GM12878 (cell line): ENCODE measurements at regions not wholly inside any gene's neighbourhood (a gene's known extent, or its start where the extent isn't known, plus 50 kb on each side); places are given as distances from the start of the nearest gene placed in this dataset.

Experiments
- CHD1 ChIP-seq: IDR thresholded peaks from 2 replicates; pipeline ENCODE4 v1.6.1; 2012; ENCODE audit warnings: low read depth, low read length, improper control_type of control experiment
- CREB1 ChIP-seq: IDR thresholded peaks from 2 replicates; pipeline ENCODE4 v1.6.1; 2012; ENCODE audit warnings: low read depth, mild to moderate bottlenecking, inconsistent platforms
- GABPA ChIP-seq: IDR thresholded peaks from 2 replicates; pipeline ENCODE4 v1.6.1; 2014; ENCODE audit warnings: antibody characterized with exemption, low read depth, mild to moderate bottlenecking, inconsistent platforms
- NFYB ChIP-seq: IDR thresholded peaks from 2 replicates; pipeline ENCODE4 v1.6.1; 2011; ENCODE audit warnings: low read depth, mild to moderate bottlenecking, low read length, improper control_type of control experiment, moderate library complexity; ENCODE audit not compliant: insufficient read depth
- NR2C2 ChIP-seq: IDR thresholded peaks from 2 replicates; pipeline ENCODE4 v1.6.1; 2011; ENCODE audit warnings: borderline replicate concordance, low read depth; ENCODE audit not compliant: control insufficient read depth, insufficient read length
- POLR2A ChIP-seq: IDR thresholded peaks from 2 replicates; pipeline ENCODE4 v1.6.1; 2011; ENCODE audit warnings: low read depth, mild to moderate bottlenecking, low read length
- SMARCA5 ChIP-seq: fragments of 450-650 bp; IDR thresholded peaks from 2 replicates; pipeline ENCODE4 v1.6.1; 2017; ENCODE audit warnings: mild to moderate bottlenecking
- TF ChIP-seq, protein P1 (sequence below): IDR thresholded peaks from 2 replicates; pipeline ENCODE4 v1.6.1; 2011; ENCODE audit warnings: borderline replicate concordance, low read depth, mild to moderate bottlenecking, moderate library complexity, mixed read lengths, low read length; ENCODE audit not compliant: insufficient read depth; ENCODE audit errors: extremely low read length
- TF ChIP-seq, protein P2 (sequence below), 3 experiments: IDR thresholded peaks in 2 of 3; conservative IDR thresholded peaks in 1 of 3; 2 replicates each; pipeline ENCODE4 v1.5.1; 2011; ENCODE audit warnings: low read depth in 3 of 3, low read length in 3 of 3, mild to moderate bottlenecking in 3 of 3, control low read depth in 2 of 3, moderate library complexity in 2 of 3, inconsistent platforms in 1 of 3, mixed read lengths in 1 of 3; ENCODE audit not compliant: control insufficient read depth in 2 of 3, insufficient read depth in 1 of 3; ENCODE audit errors: extremely low read depth in 1 of 3
- TF ChIP-seq, protein P3 (sequence below): IDR thresholded peaks from 2 replicates; pipeline ENCODE4 v1.6.1; 2011; ENCODE audit warnings: low read depth, low read length, improper control_type of control experiment, borderline replicate concordance
- TF ChIP-seq, protein P4 (sequence below): fragments of 450-650 bp; IDR thresholded peaks from 2 replicates; pipeline ENCODE4 v1.6.1; 2017; ENCODE audit warnings: mild to moderate bottlenecking, moderate library complexity

DNA sequence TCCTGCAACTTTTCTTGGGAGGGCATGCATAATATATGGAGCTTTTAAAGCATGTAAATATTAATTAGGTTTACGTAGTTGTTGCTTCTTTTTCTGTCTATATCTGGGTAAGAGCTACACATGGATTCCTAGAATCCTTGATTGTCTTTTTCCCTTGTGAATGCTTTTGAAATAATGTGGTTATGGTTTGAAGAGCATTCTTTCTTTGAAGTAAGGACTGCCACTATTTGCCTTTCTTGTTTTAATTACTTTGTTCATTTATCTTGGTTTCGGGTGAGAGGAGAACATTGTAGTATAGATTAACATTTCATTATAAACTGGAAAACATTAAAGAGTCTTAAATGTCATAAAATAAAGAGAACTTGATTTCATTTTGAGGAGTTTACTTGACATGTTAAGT, 674.0 kb downstream of the ZBBX start:
- TF ChIP-seq CREB1 = no peak
- no peak for TF ChIP-seq NR2C2
- TF ChIP-seq POLR2A = no peak
- TF ChIP-seq, protein P1, sequence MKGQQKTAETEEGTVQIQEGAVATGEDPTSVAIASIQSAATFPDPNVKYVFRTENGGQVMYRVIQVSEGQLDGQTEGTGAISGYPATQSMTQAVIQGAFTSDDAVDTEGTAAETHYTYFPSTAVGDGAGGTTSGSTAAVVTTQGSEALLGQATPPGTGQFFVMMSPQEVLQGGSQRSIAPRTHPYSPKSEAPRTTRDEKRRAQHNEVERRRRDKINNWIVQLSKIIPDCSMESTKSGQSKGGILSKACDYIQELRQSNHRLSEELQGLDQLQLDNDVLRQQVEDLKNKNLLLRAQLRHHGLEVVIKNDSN = no peak
- TF ChIP-seq, protein P2, sequence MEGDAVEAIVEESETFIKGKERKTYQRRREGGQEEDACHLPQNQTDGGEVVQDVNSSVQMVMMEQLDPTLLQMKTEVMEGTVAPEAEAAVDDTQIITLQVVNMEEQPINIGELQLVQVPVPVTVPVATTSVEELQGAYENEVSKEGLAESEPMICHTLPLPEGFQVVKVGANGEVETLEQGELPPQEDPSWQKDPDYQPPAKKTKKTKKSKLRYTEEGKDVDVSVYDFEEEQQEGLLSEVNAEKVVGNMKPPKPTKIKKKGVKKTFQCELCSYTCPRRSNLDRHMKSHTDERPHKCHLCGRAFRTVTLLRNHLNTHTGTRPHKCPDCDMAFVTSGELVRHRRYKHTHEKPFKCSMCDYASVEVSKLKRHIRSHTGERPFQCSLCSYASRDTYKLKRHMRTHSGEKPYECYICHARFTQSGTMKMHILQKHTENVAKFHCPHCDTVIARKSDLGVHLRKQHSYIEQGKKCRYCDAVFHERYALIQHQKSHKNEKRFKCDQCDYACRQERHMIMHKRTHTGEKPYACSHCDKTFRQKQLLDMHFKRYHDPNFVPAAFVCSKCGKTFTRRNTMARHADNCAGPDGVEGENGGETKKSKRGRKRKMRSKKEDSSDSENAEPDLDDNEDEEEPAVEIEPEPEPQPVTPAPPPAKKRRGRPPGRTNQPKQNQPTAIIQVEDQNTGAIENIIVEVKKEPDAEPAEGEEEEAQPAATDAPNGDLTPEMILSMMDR (IDR thresholded peaks at IDR 0.05 in 2 of 3, conservative IDR thresholded peaks at IDR 0.05 in 1 of 3; ENCODE audit: control insufficient read depth in 2 of 3, extremely low read depth in 1 of 3, insufficient read depth in 1 of 3, low read depth in 3 of 3, low read length in 3 of 3) = no peak
- TF ChIP-seq NFYB = no peak
- no peak for TF ChIP-seq GABPA
- TF ChIP-seq CHD1 = no peak
- TF ChIP-seq, protein P3, sequence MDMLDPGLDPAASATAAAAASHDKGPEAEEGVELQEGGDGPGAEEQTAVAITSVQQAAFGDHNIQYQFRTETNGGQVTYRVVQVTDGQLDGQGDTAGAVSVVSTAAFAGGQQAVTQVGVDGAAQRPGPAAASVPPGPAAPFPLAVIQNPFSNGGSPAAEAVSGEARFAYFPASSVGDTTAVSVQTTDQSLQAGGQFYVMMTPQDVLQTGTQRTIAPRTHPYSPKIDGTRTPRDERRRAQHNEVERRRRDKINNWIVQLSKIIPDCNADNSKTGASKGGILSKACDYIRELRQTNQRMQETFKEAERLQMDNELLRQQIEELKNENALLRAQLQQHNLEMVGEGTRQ = no peak
- TF ChIP-seq, protein P4, sequence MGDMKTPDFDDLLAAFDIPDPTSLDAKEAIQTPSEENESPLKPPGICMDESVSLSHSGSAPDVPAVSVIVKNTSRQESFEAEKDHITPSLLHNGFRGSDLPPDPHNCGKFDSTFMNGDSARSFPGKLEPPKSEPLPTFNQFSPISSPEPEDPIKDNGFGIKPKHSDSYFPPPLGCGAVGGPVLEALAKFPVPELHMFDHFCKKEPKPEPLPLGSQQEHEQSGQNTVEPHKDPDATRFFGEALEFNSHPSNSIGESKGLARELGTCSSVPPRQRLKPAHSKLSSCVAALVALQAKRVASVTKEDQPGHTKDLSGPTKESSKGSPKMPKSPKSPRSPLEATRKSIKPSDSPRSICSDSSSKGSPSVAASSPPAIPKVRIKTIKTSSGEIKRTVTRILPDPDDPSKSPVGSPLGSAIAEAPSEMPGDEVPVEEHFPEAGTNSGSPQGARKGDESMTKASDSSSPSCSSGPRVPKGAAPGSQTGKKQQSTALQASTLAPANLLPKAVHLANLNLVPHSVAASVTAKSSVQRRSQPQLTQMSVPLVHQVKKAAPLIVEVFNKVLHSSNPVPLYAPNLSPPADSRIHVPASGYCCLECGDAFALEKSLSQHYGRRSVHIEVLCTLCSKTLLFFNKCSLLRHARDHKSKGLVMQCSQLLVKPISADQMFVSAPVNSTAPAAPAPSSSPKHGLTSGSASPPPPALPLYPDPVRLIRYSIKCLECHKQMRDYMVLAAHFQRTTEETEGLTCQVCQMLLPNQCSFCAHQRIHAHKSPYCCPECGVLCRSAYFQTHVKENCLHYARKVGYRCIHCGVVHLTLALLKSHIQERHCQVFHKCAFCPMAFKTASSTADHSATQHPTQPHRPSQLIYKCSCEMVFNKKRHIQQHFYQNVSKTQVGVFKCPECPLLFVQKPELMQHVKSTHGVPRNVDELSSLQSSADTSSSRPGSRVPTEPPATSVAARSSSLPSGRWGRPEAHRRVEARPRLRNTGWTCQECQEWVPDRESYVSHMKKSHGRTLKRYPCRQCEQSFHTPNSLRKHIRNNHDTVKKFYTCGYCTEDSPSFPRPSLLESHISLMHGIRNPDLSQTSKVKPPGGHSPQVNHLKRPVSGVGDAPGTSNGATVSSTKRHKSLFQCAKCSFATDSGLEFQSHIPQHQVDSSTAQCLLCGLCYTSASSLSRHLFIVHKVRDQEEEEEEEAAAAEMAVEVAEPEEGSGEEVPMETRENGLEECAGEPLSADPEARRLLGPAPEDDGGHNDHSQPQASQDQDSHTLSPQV = no peak
- no peak for TF ChIP-seq SMARCA5
